ENCODE measurements at regions not wholly inside any gene's neighbourhood (a gene's known extent, or its start where the extent isn't known, plus 50 kb on each side); places are given as distances from the start of the nearest gene placed in this dataset.

GRCh38 chr2:22729466-22729865 lies 655.5 kb upstream of the KLHL29 start:
- TF ChIP-seq CTCF (IDR thresholded peaks at IDR 0.05) (no peak), POLR2A (IDR thresholded peaks at IDR 0.05) (no peak)

All from testis (tissue), 2 donors.